GM18951 (cell line): ENCODE measurements at regions not wholly inside any gene's neighbourhood (a gene's known extent, or its start where the extent isn't known, plus 50 kb on each side); places are given as distances from the start of the nearest gene placed in this dataset.

Source experiments
- POLR2A ChIP-seq: IDR thresholded peaks from 4 replicates; pipeline ENCODE4 v1.6.1; 2011; ENCODE audit warnings: mild to moderate bottlenecking; ENCODE audit not compliant: insufficient read length, insufficient read depth; ENCODE audit errors: extremely low read depth
- in situ Hi-C: fragments of 300-500 bp; cut with MboI; formaldehyde crosslinking; loops from one replicate; pipeline ENCODE4 v1.12.0; 2022; ENCODE audit warnings: low sequenced_read_pairs, mixed read lengths, inconsistent platforms; ENCODE audit not compliant: unreplicated experiment

DNA sequence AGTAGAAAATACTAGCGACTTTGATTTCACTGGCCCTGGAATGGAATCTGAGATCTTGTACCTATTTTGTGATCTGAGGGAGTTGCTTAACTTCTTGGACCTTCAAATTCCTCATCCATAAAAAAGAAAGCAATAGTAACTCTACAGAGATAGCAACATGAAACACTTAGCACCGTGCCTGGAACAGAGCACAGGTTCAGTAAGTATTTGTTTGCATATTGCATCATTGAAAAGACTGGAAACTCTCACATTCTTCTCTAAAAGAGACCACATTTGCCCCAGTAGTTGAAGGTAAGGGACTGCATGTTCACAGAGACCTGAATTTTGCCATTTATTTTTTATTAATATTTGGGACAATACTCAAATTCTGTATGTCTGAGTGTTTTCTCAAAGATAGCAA is 358.1 kb downstream of the COG6 start:
- no peak for TF ChIP-seq POLR2A
- in situ Hi-C loops, result no loop called here

DNA sequence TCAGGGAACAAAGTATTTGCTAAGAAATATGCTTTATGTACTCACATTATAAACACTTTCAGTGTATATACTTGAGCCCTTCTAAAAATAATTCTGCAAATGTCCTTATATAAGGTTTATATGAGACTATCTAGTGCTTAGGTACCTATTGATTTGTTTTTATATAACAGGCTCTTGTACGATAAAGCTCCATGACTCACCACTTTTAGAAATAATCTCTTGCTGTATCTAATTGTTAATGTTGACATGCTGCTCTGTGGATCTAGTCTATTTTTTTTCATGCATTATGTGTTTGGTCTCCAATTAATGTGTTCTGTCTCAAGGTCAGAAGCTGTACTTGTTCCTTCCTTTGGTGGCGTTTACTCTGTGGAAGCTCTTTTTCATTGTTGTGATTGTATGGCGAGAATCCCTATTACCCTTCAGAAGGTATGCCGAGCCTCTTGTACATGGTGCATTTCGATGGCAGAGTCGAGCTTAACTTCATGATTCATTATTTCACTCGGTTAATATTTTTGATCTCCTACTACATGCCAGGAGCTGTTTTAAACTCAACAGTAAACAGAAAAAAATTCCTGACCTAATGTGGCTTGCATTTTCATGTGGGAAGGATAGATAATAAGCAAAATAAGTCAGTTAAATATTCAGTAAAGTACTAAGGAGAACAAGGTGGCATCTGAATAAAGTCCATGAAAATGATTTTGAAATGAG is 361.6 kb downstream of the COG6 start:
- TF ChIP-seq POLR2A, result no peak
- in situ Hi-C loops, result no loop called here

DNA sequence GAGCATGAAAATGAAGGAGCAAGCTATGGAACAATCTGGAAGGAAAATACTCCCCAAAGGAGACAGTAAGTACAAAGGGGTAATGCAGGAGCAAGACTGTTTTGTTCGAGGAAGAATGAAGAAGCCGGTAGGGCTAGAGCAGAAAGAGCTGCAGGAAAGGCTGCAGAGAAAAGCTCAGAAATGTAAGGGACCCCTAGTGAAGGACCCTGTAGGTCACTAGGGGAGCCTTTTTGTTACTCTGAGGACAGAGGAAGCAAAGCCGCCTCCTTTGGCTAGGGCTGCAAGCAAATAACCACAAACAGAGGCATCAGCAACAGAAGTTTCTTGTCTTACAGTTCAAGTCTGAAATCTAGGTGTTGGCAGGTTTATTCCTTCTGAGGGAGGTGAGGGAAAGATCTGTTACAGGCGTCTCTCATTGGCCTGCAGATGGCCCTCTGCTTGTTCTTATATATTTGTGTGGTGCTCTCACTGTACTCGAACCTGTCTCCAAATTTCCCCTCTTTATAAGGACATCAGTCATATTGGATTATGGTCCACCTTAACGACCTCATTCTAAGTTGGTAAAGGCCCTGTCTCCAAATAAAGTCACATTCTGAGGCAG is 362.3 kb downstream of the COG6 start:
- TF ChIP-seq POLR2A, result no peak
- in situ Hi-C loops, result no loop called here

DNA sequence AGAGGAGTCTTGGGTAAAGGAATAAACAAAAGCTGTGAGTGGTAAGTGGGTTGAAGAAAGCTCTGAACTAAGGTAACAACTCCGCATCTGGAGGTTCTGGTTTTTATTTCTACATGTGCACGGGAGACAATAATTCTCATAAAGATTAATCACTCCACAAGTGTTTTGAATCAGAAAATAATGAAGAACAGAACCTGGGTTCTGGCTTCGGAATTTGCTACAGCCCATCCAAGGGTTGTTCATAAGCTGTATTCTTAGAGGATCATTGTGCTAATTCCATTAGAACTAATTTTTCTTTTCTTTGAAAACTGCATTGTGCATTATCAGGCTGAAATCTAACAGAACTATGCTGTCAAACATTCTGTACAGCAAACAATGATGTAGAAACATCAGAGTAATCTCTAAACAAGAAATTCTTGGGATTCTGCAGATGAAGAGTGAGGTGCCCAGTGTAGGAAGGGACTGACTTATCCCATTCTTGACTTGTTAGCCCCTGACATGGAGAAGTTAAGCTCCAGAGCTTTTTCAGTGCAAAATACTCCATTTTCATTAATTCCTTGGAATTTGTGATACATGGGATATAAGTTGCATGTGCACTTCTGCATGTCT is 368.2 kb downstream of the COG6 start:
- in situ Hi-C loops, result no loop called here
- TF ChIP-seq POLR2A, result no peak

DNA sequence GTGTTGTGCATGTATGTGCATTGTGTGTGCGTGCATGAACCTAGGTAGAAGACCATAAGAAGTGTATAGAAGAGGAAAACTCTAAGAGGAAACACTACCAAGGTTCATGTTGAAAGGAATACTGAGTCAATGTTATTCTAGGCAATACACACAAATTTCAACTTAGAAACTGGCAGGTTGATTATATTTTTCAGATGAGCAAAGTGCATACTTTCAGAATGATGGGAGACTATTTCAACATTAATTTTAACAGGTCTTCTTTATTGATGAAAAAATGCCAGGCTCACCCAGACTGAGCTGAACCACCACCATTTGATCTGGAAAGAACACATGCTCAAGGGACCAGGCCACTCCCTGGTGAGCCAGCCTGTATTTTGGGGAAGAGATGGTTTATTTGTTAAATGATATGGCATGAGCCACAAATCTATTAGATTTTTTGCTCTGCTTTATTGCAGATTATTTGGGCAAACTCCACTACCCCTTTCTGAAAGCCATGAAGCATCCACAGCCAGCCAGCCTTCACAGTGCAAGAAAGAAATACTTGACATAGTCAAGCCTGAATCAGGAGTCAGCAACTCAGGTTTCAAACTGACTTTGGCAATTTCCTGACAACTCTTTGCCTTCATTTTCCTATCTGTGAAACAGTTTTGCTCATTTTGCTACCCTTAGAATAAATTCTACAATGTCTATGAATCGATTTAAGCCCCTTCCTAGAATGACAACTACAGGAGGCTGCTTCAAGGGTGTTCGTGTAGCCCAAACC is 368.9 kb downstream of the COG6 start:
- no peak for TF ChIP-seq POLR2A
- in situ Hi-C loops, result no loop called here

DNA sequence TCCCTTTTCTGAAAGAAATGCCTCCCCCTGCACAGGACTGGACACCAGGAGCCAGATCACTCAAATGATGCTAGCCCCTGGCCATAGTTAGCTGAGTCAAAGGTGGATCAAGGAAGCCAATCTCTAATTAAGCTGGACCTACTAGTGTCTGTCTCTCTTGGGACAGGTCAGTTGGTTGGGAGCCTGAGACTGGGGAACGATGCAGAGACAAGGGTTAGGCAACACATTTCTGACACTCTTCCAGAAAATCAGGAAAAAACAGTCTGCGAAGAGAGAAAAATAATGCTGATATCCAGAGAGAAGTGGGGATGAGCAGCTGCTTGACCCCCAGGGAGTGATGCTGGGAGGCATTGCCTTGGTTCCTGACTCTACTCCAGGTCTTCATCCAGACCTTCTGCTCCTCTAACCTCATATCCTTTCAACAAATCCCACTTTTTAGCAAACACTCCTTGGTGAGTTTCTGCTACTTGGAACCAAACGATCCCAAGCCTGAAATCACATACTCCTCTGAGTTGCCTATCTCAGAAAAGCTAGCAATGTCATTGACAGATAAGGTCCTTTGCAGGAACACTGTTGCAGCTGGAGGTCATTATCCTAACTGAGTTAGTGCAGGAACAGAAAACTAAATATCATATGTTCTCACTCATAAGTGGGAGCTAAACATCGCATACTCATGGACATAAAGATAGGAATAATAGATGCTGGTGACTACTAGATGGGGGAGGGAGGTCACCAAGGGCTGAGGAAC is 369.7 kb downstream of the COG6 start:
- TF ChIP-seq POLR2A, result no peak
- in situ Hi-C loops, result no loop called here

DNA sequence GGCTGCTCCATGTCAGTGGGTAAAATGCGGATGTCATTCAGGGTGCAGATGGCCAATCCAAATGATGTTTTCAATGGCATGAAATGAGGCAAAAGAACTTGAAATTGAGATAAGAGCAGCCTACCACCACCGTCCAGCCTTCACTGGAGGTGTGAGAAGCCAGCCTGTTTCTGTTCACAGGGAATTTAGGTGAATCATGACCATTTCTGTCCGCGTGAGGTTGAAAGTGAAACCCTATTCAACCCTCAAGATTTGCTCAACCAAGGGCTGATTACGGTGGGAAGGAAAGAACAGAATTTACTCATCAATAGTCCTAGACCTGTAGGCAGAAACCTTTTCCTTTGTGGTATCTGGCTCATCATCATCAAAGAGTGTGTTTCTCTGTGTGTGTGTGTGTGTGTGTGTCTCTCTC is 370.7 kb downstream of the COG6 start:
- TF ChIP-seq POLR2A, result no peak
- in situ Hi-C loops, result no loop called here

DNA sequence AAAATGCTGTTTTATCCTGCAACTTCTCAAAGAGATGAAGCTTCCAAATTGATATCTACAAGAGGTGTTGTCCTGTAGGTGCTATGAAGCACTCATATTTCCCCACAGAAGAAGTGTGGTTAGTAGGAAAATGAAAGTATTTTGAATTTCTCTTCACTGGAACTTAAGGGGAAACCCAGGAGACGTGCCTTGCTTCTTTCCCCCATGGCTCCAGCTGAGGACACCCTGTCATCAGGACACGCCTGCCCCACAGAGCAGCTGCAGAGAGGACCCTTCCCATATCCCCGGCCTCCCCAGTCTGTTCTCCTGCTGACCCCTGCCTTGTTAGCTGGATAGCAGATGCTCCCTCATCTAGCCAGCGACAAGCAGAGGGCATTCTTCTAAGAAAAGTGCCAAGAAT is 371.3 kb downstream of the COG6 start:
- in situ Hi-C loops, result no loop called here
- no peak for TF ChIP-seq POLR2A

DNA sequence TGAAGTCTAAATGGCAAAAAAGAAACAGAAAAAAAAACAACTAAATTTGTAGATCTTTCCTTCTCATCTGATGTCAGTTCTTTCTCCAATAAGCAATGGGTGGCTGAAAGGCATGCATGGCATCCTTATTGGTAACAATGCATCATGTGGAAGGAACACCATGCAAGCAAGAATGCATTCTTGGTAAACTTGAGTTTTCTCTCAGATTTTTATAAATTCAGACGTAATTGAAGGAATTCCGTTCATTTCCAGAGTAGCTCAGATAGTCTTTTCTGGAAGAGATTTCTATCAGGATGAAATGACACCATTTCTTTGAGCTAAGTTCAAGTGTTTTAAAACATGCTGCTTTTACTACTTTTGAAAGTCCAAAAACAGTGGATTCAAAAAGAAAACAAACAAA is 373.0 kb downstream of the COG6 start:
- in situ Hi-C loops, result no loop called here

DNA sequence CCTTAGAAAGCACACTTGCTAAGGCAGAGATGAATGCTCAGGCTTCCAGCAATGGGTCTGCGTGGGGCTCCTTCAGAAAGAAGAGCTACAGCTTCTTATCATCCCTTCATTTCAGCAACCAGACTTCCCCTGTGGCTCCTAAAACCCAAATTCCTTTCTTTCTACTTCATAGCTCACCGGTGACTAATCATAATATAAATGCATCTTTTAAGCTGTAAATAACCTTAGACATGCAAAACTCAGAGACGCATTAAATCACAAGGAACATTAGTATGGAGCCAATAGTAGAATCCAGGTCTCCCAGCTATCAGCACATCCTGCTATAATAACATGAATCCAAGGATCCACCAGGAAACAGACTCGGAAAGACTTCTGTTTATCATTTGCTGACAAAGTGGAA is 375.6 kb downstream of the COG6 start:
- TF ChIP-seq POLR2A, result no peak
- in situ Hi-C loops, result no loop called here

More for the DNA sequence above, 373.0 kb downstream of the COG6 start:
- TF ChIP-seq POLR2A, result no peak

DNA sequence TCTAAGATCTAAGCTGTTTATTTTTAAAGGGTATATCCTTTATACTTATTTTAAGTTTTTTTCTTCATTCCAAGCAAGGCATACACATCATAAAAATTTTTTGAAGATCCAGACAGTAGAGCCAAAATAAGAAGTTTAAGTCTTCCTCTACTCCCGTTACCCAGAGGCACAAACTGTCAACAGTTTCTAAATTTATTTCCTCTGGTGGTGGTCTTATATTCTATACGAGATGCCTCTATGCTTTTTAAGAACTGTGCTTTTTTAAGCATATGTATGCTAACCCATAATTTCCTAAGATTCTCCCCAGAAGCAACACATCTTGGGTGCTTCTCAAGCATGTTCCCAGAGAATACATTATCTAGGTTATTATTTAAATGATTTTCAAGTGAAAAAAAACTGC is 383.6 kb downstream of the COG6 start:
- in situ Hi-C loops, result no loop called here
- TF ChIP-seq POLR2A, result no peak

DNA sequence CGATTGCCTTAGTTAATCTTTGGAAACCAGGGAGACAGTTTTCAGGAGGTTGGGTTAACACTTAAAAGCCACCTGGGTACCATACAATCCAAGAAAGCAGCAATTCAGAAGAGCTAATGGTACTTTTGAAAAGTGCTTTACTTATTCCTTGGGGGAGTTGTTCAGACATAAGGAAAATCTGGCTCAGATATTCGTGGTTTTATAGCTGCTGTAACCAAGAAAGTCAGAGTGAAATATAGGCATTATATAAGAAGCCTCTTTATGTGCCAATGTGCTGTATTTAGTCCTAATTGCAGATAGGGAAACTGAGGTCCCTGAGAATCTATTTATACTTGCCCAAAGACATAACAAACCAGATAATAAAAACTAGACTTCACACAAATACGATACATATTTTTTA is 387.5 kb downstream of the COG6 start:
- in situ Hi-C loops, result no loop called here
- TF ChIP-seq POLR2A, result no peak

DNA sequence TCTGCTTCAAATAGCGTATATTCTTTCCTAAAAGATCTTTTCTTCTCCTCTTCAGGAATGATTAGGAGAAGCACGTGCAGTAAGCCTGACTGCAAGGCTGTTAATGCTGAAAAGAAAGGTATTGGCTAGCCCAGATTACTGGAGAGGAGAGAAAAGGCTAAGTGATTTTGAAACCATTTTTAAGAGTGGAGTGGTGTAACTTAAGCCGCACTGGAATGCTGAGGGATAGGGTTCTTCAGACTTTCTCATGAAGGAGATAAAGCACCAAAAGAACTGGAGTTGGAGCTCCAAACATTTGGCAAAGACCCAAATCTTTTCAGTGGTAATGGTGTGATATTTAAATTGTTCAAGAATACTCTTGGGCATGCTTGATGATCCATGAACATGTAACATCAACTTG is 388.3 kb downstream of the COG6 start:
- no peak for TF ChIP-seq POLR2A
- in situ Hi-C loops, result no loop called here
